ENCODE measurements at regions not wholly inside any gene's neighbourhood (a gene's known extent, or its start where the extent isn't known, plus 50 kb on each side); places are given as distances from the start of the nearest gene placed in this dataset.
"Not testable (repeated sequence)": the region's sequence is repeated elsewhere in the genome, so short reads cannot be mapped to it uniquely, and the experiment has no call there.

GRCh38 chr15:20308027-20308690, 233.4 kb downstream of the GOLGA6L6 start:
- not testable (repeated sequence) for DNase-seq (ENCODE audit: low read depth in 2 of 2)

- not testable (repeated sequence) for DNase-seq (ENCODE audit: low read depth in 2 of 2)
These were observed 234.5 kb downstream of the GOLGA6L6 start for GRCh38 chr15:20307137-20307536.

GRCh38 chr15:20306497-20307106, 235.0 kb downstream of the GOLGA6L6 start:
- not testable (repeated sequence) for DNase-seq (ENCODE audit: low read depth in 2 of 2)

DNA sequence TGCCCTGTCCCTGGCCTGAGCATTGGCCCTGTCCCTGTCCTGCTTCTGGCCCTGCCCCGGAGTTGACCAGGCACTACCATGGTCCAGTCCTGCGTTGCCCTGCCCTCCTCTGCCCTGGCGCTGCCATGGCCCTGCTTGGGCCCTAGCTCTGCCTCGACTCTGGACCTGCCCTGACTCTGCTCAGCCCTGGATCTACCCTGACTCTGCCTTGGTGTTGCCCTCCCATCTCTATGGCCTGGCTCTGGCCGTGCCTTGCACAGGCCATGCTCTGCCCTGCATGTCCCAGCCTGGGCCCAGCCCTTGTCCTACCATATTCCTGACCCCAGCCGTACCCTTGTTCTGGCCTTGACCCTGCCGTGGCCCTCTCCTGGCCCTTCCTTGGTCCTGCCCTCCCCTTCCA, 235.7 kb downstream of the GOLGA6L6 start:
- DNase-seq (ENCODE audit: low read depth in 2 of 2): not testable (repeated sequence)

DNA sequence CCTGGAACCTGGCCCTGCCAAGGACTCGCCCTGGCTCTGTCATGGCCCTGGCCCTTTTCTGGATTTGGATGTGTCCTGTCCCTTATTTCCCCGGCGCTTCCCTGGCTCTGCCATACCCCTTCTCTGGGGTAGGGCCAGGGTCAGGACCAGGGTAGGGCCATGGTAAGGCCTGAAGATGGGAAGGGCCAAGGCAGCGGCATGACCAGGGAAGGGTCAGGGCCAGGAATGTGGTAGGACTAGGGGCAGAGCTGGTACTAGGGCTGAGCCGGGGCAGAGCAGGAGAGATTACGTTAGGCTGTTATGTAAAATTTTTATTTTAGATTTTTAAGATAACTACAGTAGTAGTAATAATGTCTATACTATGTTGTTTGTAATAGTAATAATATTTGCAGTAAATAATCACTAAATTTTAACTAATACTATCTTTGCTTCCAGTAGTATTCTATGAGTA, 236.6 kb downstream of the GOLGA6L6 start:
- DNase-seq (ENCODE audit: low read depth in 2 of 2): not testable (repeated sequence)

DNA sequence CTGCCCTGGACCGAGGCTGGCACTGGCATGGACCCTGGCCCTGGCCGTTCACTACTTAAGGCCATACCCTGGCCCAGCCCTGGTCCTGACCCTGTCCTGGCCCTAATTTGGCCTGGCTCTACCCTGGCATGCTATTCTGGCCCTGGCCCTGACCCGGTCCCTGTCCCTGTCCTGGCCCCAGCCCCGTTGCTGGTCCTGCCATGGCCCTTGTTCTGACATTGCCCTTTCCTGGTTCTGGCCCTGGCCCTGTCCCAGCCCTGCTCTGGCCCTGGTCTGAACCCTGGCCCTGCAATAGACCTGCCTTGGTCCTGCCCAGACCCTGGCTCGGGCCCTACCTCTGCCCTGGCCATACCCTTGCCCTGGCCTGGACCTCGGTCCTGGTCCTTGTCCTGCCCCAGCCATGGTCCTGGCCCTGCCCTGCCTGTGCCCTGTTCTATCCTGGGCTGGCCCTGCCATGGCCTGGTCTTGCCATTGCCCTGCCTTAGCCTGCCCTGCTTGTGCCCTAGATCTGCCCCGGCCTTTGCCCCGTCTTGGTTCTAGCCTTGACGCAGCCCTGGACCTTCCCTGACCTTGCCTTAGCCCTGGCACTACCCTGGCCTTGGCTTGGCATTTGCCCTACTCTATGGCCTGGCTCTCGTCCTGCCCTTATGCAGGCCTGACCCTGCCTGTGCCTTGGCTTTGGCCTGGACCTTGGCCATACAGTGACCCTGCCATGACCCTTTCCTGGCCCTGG, 237.2 kb downstream of the GOLGA6L6 start:
- DNase-seq (ENCODE audit: low read depth in 2 of 2): not testable (repeated sequence)

DNA sequence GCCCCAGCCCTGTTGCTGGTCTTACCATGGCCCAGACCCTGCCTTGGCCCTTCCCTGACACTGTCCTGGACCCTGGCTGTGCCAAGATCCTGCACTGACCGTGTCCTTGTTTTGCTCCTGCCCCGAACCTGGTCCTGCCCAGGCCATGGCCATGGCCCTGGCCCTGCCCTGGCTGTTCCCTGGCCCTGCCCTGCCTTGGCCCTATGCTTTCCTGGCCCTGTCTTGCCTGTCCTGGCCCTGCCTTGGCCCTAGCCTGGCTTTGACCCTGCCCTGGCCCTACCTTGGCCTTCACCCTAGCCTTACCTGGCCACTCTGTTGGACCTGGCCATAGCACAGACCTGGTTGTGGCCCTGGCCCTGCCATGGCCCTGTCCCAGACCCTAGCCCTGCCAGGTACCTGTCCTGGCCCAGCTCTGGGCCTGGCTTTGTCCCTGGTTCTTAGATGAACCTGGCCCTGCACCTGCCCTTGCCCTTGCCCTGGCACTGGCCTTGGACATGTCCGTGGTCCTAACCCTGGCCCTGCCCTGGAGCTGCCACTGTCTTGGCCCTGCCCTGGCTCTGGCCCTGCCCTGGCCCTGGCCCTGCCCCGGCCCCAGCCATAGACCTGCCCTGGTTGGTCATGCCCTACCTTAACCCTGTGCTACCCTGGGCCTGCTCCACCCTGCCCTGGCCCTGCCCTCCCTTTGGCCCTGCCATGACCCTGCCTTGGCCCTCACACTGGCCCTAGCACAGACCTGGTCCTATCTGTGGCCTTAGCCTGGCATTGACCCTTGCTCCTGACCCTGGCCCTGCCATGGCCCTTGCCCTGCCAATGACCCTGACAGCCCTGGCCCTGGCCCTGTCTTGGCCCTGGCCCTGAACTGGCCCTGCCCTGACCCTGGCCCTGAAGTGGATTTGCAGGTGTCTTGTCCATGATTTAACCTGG, 238.1 kb downstream of the GOLGA6L6 start:
- DNase-seq (ENCODE audit: low read depth in 2 of 2): not testable (repeated sequence)

- DNase-seq (ENCODE audit: low read depth in 2 of 2): not testable (repeated sequence)
These were observed 239.2 kb downstream of the GOLGA6L6 start for GRCh38 chr15:20302141-20303069.

- not testable (repeated sequence) for DNase-seq (ENCODE audit: low read depth in 2 of 2)
These were observed 240.0 kb downstream of the GOLGA6L6 start for GRCh38 chr15:20301471-20302081.

GRCh38 chr15:20301041-20301390, 240.6 kb downstream of the GOLGA6L6 start:
- not testable (repeated sequence) for DNase-seq (ENCODE audit: low read depth in 2 of 2)

- DNase-seq (ENCODE audit: low read depth in 2 of 2): not testable (repeated sequence)
These were observed 241.1 kb downstream of the GOLGA6L6 start for GRCh38 chr15:20300351-20301040.

GRCh38 chr15:20297603-20298123, 243.9 kb downstream of the GOLGA6L6 start:
- not testable (repeated sequence) for DNase-seq (ENCODE audit: low read depth in 2 of 2)

- not testable (repeated sequence) for DNase-seq (ENCODE audit: low read depth in 2 of 2)
These were observed 245.3 kb downstream of the GOLGA6L6 start for GRCh38 chr15:20296261-20296660.

GRCh38 chr15:20295238-20295811, 246.3 kb downstream of the GOLGA6L6 start:
- DNase-seq (ENCODE audit: low read depth in 2 of 2): no peak

DNA sequence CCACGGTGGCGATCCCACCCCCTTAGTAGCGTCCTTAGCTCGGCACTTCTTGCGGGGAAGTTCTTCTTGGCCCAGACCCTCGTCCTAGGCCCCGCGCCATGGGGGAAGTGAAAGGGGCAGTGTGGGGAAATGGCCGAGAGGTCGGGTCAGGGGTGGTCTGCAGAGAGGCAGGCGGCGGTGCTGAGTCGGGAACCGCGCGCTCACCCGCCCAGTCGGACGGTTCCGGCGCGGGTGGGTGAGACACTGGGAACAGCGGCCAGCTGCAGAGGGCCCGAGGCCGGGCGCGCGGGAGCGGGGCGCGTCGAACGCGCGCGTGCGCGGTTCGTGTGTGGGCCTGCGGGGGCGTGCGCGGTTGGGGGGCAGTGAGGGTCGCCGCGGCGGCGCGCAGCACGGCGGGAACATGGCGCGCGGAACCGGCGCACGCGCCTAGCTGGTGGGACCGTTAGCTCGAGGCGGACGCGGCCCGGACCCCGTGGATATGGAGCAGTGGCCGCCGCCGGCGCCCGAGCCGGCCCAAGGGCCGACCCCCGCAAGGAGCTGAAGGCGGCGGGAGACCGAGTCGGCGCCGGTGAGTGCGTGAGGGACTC, 246.9 kb downstream of the GOLGA6L6 start:
- DNase-seq (ENCODE audit: low read depth in 2 of 2): no peak

DNA sequence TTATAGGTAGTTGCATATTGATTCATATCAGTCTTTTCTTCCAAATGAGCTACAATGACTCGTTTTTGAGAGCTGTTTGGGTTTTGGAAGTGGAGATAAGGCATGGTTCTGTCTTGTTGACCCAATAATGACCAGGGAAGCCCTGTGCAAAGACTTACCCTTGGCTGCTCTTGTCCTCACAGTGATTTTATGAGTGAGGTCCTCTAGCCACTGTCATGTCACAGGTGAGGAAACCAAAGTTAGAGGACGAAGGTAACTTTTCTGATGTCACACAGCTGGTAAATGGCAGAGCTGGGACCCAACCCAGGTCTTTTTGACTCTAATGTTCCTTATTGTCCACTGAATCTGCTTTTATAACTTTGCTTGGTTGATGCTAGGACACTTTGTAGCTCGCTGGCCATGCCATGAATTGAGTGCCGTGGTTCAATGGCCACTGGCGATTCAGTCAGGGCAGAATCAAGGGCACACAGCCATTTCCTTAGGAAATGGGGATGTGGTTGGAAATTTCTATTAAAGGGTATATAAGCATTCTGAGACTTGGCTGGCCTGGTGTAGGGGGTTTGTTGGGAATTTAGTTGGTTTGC, 249.1 kb downstream of the GOLGA6L6 start:
- not testable (repeated sequence) for DNase-seq (ENCODE audit: low read depth in 2 of 2)

DNA sequence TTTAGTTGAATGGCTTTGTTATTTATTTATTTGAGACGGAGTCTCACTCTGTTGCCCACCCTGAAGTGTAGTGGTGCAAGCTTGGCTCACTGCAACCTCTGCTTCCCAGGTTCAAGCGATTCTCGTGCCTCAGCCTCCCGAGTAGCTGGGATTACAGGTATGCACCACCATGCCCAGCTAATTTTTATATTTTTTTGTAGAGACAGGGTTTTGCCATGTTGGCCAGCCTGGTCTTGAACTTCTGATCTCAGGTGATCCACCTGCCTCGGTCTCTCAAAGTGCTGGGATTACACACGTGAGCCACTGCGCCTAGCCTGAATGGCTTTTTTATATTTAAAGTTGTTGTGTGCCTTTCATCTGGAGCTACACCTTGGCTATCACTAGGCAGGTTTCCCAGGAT, 250.0 kb downstream of the GOLGA6L6 start:
- DNase-seq (ENCODE audit: low read depth in 2 of 2): not testable (repeated sequence)

DNA sequence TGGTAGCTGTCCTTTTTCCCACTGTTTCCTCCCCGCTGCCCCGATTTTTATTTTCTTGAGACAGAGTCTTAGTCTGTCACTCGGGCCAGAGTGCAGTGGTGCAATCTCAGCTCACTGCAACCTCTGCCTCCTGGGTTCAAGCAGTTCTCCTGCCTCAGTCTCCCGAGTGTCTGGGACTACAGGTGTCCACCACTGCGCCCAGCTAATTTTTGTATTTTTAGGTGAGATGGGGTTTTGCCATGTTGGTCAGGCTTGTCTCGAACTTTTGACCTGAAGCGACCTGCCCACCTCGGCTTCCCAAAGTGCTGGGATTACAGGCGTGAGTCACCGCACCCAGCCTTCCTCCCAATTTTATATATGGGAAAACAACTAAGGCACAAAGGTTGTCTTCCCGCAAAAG, 251.0 kb downstream of the GOLGA6L6 start:
- DNase-seq (ENCODE audit: low read depth in 2 of 2): not testable (repeated sequence)

All from activated CD8-positive, alpha-beta memory T cell treated with anti-CD3 and anti-CD28 coated beads for 4 hours (primary cell).